HG02642 (cell line): ENCODE measurements at regions not wholly inside any gene's neighbourhood (a gene's known extent, or its start where the extent isn't known, plus 50 kb on each side); places are given as distances from the start of the nearest gene placed in this dataset.
"Not testable (repeated sequence)": the region's sequence is repeated elsewhere in the genome, so short reads cannot be mapped to it uniquely, and the experiment has no call there.

Experiments used
- ATAC-seq: cut with Tn5 transposase; IDR thresholded peaks from one replicate; pipeline ENCODE4 v1.9.1; 2021; ENCODE audit warnings: mild to moderate bottlenecking; ENCODE audit not compliant: unreplicated experiment, poor library complexity

- not testable (repeated sequence) for ATAC-seq
These were observed 80.1 kb upstream of the TMEM170B start for GRCh38 chr6:11457422-11457821.

- ATAC-seq, result not testable (repeated sequence)
These were observed 85.4 kb upstream of the TMEM170B start for GRCh38 chr6:11452106-11452505.

GRCh38 chr6:11450037-11450436 is 87.5 kb upstream of the TMEM170B start:
- no peak for ATAC-seq

- no peak for ATAC-seq
These were observed 88.1 kb upstream of the TMEM170B start for GRCh38 chr6:11449408-11449807.

GRCh38 chr6:11448038-11448437 is 89.5 kb upstream of the TMEM170B start:
- no peak for ATAC-seq

- ATAC-seq, result no peak
These were observed 90.3 kb upstream of the TMEM170B start for GRCh38 chr6:11447265-11447664.

GRCh38 chr6:11445146-11445545 is 92.4 kb upstream of the TMEM170B start:
- ATAC-seq, result no peak

- not testable (repeated sequence) for ATAC-seq
These were observed 94.4 kb upstream of the TMEM170B start for GRCh38 chr6:11443125-11443524.

GRCh38 chr6:11442495-11442894 is 95.1 kb upstream of the TMEM170B start:
- ATAC-seq, result no peak

- ATAC-seq, result no peak
These were observed 97.7 kb upstream of the TMEM170B start for GRCh38 chr6:11439876-11440275.

- no peak for ATAC-seq
These were observed 98.5 kb upstream of the TMEM170B start for GRCh38 chr6:11439017-11439420.

- ATAC-seq, result no peak
These were observed 99.6 kb upstream of the TMEM170B start for GRCh38 chr6:11437824-11438459.

GRCh38 chr6:11436508-11437096 is 100.9 kb upstream of the TMEM170B start:
- no peak for ATAC-seq

GRCh38 chr6:11434565-11435326 is 102.8 kb upstream of the TMEM170B start:
- ATAC-seq, result no peak

- no peak for ATAC-seq
These were observed 103.7 kb upstream of the TMEM170B start for GRCh38 chr6:11433860-11434259.

- no peak for ATAC-seq
These were observed 104.7 kb upstream of the TMEM170B start for GRCh38 chr6:11432713-11433450.

GRCh38 chr6:11432091-11432490 is 105.5 kb upstream of the TMEM170B start:
- no peak for ATAC-seq

GRCh38 chr6:11431455-11431937 is 106.1 kb upstream of the TMEM170B start:
- no peak for ATAC-seq

- ATAC-seq, result no peak
These were observed 107.5 kb upstream of the TMEM170B start for GRCh38 chr6:11430036-11430435.

- ATAC-seq, result peak; percentile 34
These were observed 108.0 kb upstream of the TMEM170B start for GRCh38 chr6:11429577-11429976.

- ATAC-seq, result peak; percentile 72
These were observed 108.7 kb upstream of the TMEM170B start for GRCh38 chr6:11428895-11429294.
